Adrenal gland (tissue), 9 donors: ENCODE measurements at regions not wholly inside any gene's neighbourhood (a gene's known extent, or its start where the extent isn't known, plus 50 kb on each side); places are given as distances from the start of the nearest gene placed in this dataset.

Source experiments
- DNase-seq, 7 donors: peaks; one replicate each; pipeline ENCODE4 v3.0.0-alpha.2; 2019 to 2020
- H3K27ac ChIP-seq, 5 donors: fragments of 200-600 bp; sonication (generic) in 4 of 5; 1 replicate in 3 of 5; 2 replicates in 2 of 5; pipeline versions ENCODE4 v1.5.1 to v1.8.0; 2016 to 2020; ENCODE audit warnings: mild to moderate bottlenecking in 1 of 5
- H3K27me3 ChIP-seq: fragments of 200-600 bp; 2 replicates; pipeline ENCODE4 v1.8.0; 2021
- H3K36me3 ChIP-seq, 2 donors: fragments of 200-600 bp; replicated peaks in 1 of 2; 1 replicate in 1 of 2; 2 replicates in 1 of 2; pipeline versions ENCODE4 v1.5.1 to v1.8.0; 2018 to 2022
- H3K4me1 ChIP-seq, 2 donors: fragments of 200-600 bp; replicated peaks in 1 of 2; 1 replicate in 1 of 2; 2 replicates in 1 of 2; pipeline versions ENCODE4 v1.5.1 to v1.8.0; 2018 to 2021
- H3K4me3 ChIP-seq, 4 donors: fragments of 200-600 bp; sonication (generic) in 3 of 4; one replicate each; pipeline ENCODE4 v1.5.1; 2016 to 2018
- H3K9me3 ChIP-seq, 3 donors: fragments of 200-600 bp; sonication (generic) in 1 of 3; replicated peaks in 1 of 3; 1 replicate in 2 of 3; 2 replicates in 1 of 3; pipeline versions ENCODE4 v1.5.1 to v1.8.0; 2016 to 2021
- POLR2A ChIP-seq, 2 donors: fragments of 450-650 bp; IDR thresholded peaks; one replicate each; pipeline ENCODE4 v1.6.1; 2017; ENCODE audit warnings: antibody characterized with exemption in 2 of 2, mild to moderate bottlenecking in 2 of 2, moderate library complexity in 1 of 2
- WGBS, 4 donors: extraction: QIAGEN DNeasy Blood & Tissue Kit in 2 of 4; methylation state at CpG; one replicate each; pipeline versions ENCODE4 v1.1.5 to v1.1.7; 2013 to 2017; 5-methylcytosine and 5-hydroxymethylcytosine counted together
- intact Hi-C, 2 donors: fragments of 100-400 bp; cut with DNase I; formaldehyde crosslinking; loops; one replicate each; pipeline versions ENCODE4 v1.14.1 to v1.15.0; 2022 to 2023
- TF ChIP-seq, protein P1 (sequence below), 6 experiments: fragments of 450-650 bp in 4 of 6; fragments of 200-600 bp in 2 of 6; sonication (generic) in 1 of 6; IDR thresholded peaks; 1 replicate in 5 of 6; 2 replicates in 1 of 6; pipeline versions ENCODE4 v1.5.1 to v1.8.0; 2016 to 2021; ENCODE audit warnings: antibody characterized with exemption in 6 of 6, mild to moderate bottlenecking in 2 of 6, moderate library complexity in 1 of 6
- donor health status: healthy with polysubstance abuse.
- donor health status: Bipolar disorder and iron deficiency.
- donor health status: DM: yes; HTN: yes; CAD: no.
- donor health status: DM: no; HTN: no; CAD: no.
- donor health status: DM: no; HTN: no; CAD: no.

DNA sequence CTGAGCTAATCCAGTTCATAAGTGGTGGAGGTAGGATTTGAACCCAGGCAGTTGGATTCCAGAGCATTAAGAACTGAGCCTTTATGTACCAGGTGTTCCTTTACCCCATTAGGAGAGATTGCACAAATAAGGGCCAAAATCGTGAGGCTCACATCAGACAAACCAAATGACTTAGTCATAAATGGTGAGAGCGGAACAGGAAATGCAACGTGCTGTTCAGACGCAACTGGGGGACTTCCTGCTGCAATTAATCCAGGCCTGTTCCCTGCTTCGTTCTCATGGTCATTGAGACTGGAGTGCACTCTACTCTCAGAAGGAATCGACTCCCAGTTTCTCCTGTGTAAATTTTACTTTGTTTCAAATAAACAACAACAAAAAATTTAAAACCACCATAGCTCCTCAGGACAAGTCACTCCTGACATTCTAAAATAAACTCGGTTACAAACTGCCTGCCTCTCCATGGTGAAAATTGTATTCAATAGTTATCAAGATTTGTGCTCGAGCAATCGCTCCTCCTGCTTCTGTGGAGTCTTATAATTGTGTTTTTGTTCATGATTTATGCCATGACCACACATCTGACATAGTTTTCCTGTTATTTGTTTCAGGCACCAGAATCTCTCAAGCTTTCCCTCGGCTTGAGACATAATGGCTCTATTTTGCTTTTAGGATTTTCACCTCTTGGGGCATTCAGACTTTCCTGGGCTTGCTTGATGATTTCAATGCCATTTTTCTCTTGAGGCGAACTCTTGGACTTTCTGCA, 115.3 kb upstream of the BMPER start:
- Histone ChIP-seq H3K9me3 (no peaks in the 10 kb centered on the region), H3K27me3 (no peaks in the 10 kb centered on the region), H3K36me3 (no peaks in the 10 kb centered on the region), H3K4me1 (no peaks in the 10 kb centered on the region), H3K27ac (no peak overlapping the region), H3K4me3 (no peak overlapping the region)
- no peak for TF ChIP-seq POLR2A (IDR thresholded peaks at IDR 0.05)
- TF ChIP-seq, protein P1, sequence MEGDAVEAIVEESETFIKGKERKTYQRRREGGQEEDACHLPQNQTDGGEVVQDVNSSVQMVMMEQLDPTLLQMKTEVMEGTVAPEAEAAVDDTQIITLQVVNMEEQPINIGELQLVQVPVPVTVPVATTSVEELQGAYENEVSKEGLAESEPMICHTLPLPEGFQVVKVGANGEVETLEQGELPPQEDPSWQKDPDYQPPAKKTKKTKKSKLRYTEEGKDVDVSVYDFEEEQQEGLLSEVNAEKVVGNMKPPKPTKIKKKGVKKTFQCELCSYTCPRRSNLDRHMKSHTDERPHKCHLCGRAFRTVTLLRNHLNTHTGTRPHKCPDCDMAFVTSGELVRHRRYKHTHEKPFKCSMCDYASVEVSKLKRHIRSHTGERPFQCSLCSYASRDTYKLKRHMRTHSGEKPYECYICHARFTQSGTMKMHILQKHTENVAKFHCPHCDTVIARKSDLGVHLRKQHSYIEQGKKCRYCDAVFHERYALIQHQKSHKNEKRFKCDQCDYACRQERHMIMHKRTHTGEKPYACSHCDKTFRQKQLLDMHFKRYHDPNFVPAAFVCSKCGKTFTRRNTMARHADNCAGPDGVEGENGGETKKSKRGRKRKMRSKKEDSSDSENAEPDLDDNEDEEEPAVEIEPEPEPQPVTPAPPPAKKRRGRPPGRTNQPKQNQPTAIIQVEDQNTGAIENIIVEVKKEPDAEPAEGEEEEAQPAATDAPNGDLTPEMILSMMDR (IDR thresholded peaks at IDR 0.05), result no peak
- WGBS, 4 donors, result 59 to 66% (median 63%) methylated on average over 11 of the region's 11 CpGs
- intact Hi-C loops, result no loop called here
- no peak for DNase-seq

DNA sequence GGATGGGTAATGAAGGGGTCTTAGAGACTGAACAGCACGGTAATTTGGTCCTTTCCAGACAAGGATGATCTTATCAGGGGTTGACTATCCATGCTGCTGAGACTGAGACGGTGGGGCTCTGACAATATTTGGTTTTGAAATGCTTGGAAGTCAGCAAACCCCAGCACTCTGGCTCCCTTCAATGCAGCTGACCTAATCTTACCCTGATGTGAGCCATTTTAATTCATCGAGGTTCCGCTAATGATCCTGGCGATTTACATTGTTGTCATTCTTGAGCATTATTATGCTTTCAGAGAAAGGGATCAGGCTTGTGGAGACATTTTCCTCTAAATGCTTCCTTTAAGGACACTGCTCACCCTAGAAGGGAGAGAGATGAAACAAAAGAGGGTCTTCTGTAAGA, 114.6 kb upstream of the BMPER start:
- H3K9me3 ChIP-seq, result no peaks in the 10 kb centered on the region
- no peak for DNase-seq
- WGBS, 4 donors, result 73 to 80% (median 75%) methylated on average over 5 of the region's 5 CpGs
- no peak overlapping the region for H3K4me3 ChIP-seq
- H3K36me3 ChIP-seq, result no peaks in the 10 kb centered on the region
- H3K27me3 ChIP-seq, result no peaks in the 10 kb centered on the region
- H3K27ac ChIP-seq, result no peak overlapping the region
- TF ChIP-seq POLR2A (IDR thresholded peaks at IDR 0.05), result no peak
- TF ChIP-seq, protein P1 (IDR thresholded peaks at IDR 0.05), result no peak
- H3K4me1 ChIP-seq, result no peaks in the 10 kb centered on the region
- intact Hi-C loops, result no loop called here

DNA sequence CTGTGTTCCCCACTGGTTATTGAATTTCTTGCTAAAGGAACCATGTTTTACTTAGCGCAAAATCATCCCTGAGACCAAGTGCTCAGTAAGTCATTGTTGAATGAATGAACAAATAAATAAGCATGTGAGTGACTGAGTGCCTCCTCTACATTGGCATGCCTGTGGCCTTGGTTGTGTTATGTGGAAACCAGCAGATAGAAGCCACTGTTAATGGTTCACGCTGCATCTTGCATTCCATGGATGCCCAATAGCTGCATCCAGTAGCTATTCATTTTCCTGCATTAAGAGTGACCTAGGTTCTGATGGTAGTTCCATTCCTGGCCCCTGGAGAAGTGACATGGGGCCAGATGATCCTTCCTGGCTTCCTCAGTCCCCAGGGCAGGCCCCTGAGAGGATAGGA, 113.3 kb upstream of the BMPER start:
- H3K27ac ChIP-seq, result no peak overlapping the region
- TF ChIP-seq POLR2A (IDR thresholded peaks at IDR 0.05), result no peak
- TF ChIP-seq, protein P1 (IDR thresholded peaks at IDR 0.05), result no peak
- DNase-seq, result no peak
- H3K4me3 ChIP-seq, result no peak overlapping the region
- intact Hi-C loops, result no loop called here
- WGBS, 4 donors, result 95 to 100% (median 98%) methylated on average over 2 of the region's 2 CpGs
- H3K9me3 ChIP-seq, result no peaks in the 10 kb centered on the region
- H3K27me3 ChIP-seq, result no peaks in the 10 kb centered on the region
- H3K4me1 ChIP-seq, result no peaks in the 10 kb centered on the region
- H3K36me3 ChIP-seq, result no peaks in the 10 kb centered on the region

DNA sequence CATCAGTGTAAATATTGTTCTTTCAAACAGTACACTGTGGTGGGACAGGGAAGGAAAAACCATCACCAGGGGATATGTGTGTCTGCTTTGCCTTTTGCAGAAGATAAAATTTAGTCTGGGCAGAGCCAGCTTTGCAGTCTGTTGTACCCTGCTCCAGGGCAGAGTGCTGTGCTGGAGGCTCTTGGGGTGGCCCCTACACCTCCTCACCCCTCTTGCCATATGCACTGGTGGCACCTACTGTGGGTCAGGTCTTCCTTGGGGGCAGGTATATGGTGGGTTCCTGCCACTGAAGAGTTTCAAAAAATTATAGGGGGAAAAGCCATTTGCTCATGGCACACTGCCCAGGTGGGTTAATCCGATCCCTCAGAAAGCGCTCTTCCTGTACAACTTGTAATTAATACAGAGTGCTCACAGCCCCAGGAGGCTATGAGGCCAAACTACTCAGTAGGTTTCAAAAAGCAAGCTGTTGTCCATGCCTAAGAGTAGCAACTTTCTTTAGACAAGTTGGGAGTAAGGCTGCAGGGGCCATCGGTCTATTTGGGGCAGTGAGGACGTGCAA, 112.7 kb upstream of the BMPER start:
- intact Hi-C loops, result no loop called here
- H3K27me3 ChIP-seq, result no peaks in the 10 kb centered on the region
- DNase-seq, result no peak
- no peaks in the 10 kb centered on the region for H3K4me1 ChIP-seq
- no peak overlapping the region for H3K4me3 ChIP-seq
- WGBS, 4 donors, result 92 to 97% (median 95%) methylated on average over 4 of the region's 4 CpGs
- no peak for TF ChIP-seq POLR2A (IDR thresholded peaks at IDR 0.05)
- TF ChIP-seq, protein P1 (IDR thresholded peaks at IDR 0.05), result no peak
- no peaks in the 10 kb centered on the region for H3K36me3 ChIP-seq
- no peak overlapping the region for H3K27ac ChIP-seq
- H3K9me3 ChIP-seq, result no peaks in the 10 kb centered on the region
